Rectal smooth muscle tissue (tissue), 1 donor: ENCODE measurements at regions not wholly inside any gene's neighbourhood (a gene's known extent, or its start where the extent isn't known, plus 50 kb on each side); places are given as distances from the start of the nearest gene placed in this dataset.

ENCODE experiments used
- H3K27ac ChIP-seq: one replicate; pipeline ENCODE4 v1.7.0; 2013; ENCODE audit warnings: low read depth, low read length, inconsistent platforms
- H3K27me3 ChIP-seq: one replicate; pipeline ENCODE4 v1.7.0; 2013; ENCODE audit warnings: low read length; ENCODE audit not compliant: control insufficient read depth, insufficient read depth
- H3K36me3 ChIP-seq: one replicate; pipeline ENCODE4 v1.7.0; 2013; ENCODE audit warnings: low read length; ENCODE audit not compliant: control insufficient read depth, insufficient read depth
- H3K4me1 ChIP-seq: one replicate; pipeline ENCODE4 v1.7.0; 2013; ENCODE audit warnings: low read length; ENCODE audit not compliant: control insufficient read depth, insufficient read depth
- H3K4me3 ChIP-seq: one replicate; pipeline ENCODE4 v1.7.0; 2013; ENCODE audit warnings: low read length
- H3K9ac ChIP-seq: one replicate; pipeline ENCODE4 v1.7.0; 2013; ENCODE audit warnings: low read length

- Histone ChIP-seq H3K27ac (no peak overlapping the region), H3K4me3 (no peak overlapping the region), H3K36me3 (no peaks in the 10 kb centered on the region), H3K4me1 (no peaks in the 10 kb centered on the region), H3K27me3 (no peaks in the 10 kb centered on the region), H3K9ac (no peak overlapping the region)
Observed at GRCh38 chr10:106446920-106447319, 717.6 kb downstream of the SORCS1 start.

- no peak overlapping the region for H3K9ac ChIP-seq
- H3K4me3 ChIP-seq: no peak overlapping the region
- H3K4me1 ChIP-seq: no peaks in the 10 kb centered on the region
- no peaks in the 10 kb centered on the region for H3K36me3 ChIP-seq
- H3K27ac ChIP-seq: no peak overlapping the region
- no peaks in the 10 kb centered on the region for H3K27me3 ChIP-seq
Observed at GRCh38 chr10:106442223-106442622, 722.3 kb downstream of the SORCS1 start.

- no peak overlapping the region for H3K9ac ChIP-seq
- H3K27me3 ChIP-seq: no peaks in the 10 kb centered on the region
- H3K36me3 ChIP-seq: no peaks in the 10 kb centered on the region
Observed at GRCh38 chr10:106440767-106441166, 723.7 kb downstream of the SORCS1 start.

GRCh38 chr10:106440355-106440754 is 724.2 kb downstream of the SORCS1 start:
- Histone ChIP-seq H3K4me1 (no peaks in the 10 kb centered on the region), H3K27ac (no peak overlapping the region), H3K27me3 (no peaks in the 10 kb centered on the region)

More at GRCh38 chr10:106440767-106441166, 723.7 kb downstream of the SORCS1 start:
- no peaks in the 10 kb centered on the region for H3K4me1 ChIP-seq
- no peak overlapping the region for H3K4me3 ChIP-seq
- no peak overlapping the region for H3K27ac ChIP-seq

GRCh38 chr10:106439366-106439765 is 725.1 kb downstream of the SORCS1 start:
- Histone ChIP-seq H3K4me1 (no peaks in the 10 kb centered on the region), H3K27me3 (no peaks in the 10 kb centered on the region), H3K27ac (no peak overlapping the region), H3K36me3 (no peaks in the 10 kb centered on the region), H3K4me3 (no peak overlapping the region), H3K9ac (no peak overlapping the region)

More at GRCh38 chr10:106440355-106440754, 724.2 kb downstream of the SORCS1 start:
- H3K9ac ChIP-seq: no peak overlapping the region
- H3K4me3 ChIP-seq: no peak overlapping the region
- no peaks in the 10 kb centered on the region for H3K36me3 ChIP-seq

- H3K36me3 ChIP-seq: no peaks in the 10 kb centered on the region
- no peaks in the 10 kb centered on the region for H3K4me1 ChIP-seq
- no peak overlapping the region for H3K9ac ChIP-seq
- H3K4me3 ChIP-seq: no peak overlapping the region
- no peaks in the 10 kb centered on the region for H3K27me3 ChIP-seq
- no peak overlapping the region for H3K27ac ChIP-seq
Observed at GRCh38 chr10:106438386-106438785, 726.1 kb downstream of the SORCS1 start.

GRCh38 chr10:106436123-106436715 is 728.3 kb downstream of the SORCS1 start:
- Histone ChIP-seq H3K4me3 (no peak overlapping the region), H3K9ac (no peak overlapping the region), H3K4me1 (no peaks in the 10 kb centered on the region), H3K27ac (no peak overlapping the region), H3K27me3 (no peaks in the 10 kb centered on the region), H3K36me3 (no peaks in the 10 kb centered on the region)

GRCh38 chr10:106435081-106435480 is 729.4 kb downstream of the SORCS1 start:
- H3K9ac ChIP-seq: no peak overlapping the region
- H3K36me3 ChIP-seq: no peaks in the 10 kb centered on the region
- H3K4me1 ChIP-seq: no peaks in the 10 kb centered on the region
- no peak overlapping the region for H3K27ac ChIP-seq
- no peak overlapping the region for H3K4me3 ChIP-seq
- no peaks in the 10 kb centered on the region for H3K27me3 ChIP-seq

- H3K9ac ChIP-seq: no peak overlapping the region
Observed at GRCh38 chr10:106424981-106425380, 739.5 kb downstream of the SORCS1 start.

GRCh38 chr10:106424054-106424453 is 740.5 kb downstream of the SORCS1 start:
- no peak overlapping the region for H3K9ac ChIP-seq
- H3K36me3 ChIP-seq: no peaks in the 10 kb centered on the region
- no peak overlapping the region for H3K4me3 ChIP-seq
- H3K4me1 ChIP-seq: no peaks in the 10 kb centered on the region
- H3K27ac ChIP-seq: no peak overlapping the region
- no peaks in the 10 kb centered on the region for H3K27me3 ChIP-seq

More at GRCh38 chr10:106424981-106425380, 739.5 kb downstream of the SORCS1 start:
- no peaks in the 10 kb centered on the region for H3K27me3 ChIP-seq
- H3K4me3 ChIP-seq: no peak overlapping the region
- no peaks in the 10 kb centered on the region for H3K4me1 ChIP-seq
- H3K36me3 ChIP-seq: no peaks in the 10 kb centered on the region
- H3K27ac ChIP-seq: no peak overlapping the region

GRCh38 chr10:106410331-106410730 is 754.2 kb downstream of the SORCS1 start:
- H3K36me3 ChIP-seq: no peaks in the 10 kb centered on the region
- H3K27ac ChIP-seq: no peak overlapping the region
- H3K9ac ChIP-seq: no peak overlapping the region
- H3K27me3 ChIP-seq: no peaks in the 10 kb centered on the region
- H3K4me1 ChIP-seq: no peaks in the 10 kb centered on the region
- H3K4me3 ChIP-seq: no peak overlapping the region

GRCh38 chr10:106405141-106405540 is 759.4 kb downstream of the SORCS1 start:
- Histone ChIP-seq H3K9ac (no peak overlapping the region), H3K27ac (no peak overlapping the region), H3K4me3 (no peak overlapping the region), H3K4me1 (no peaks in the 10 kb centered on the region), H3K27me3 (no peaks in the 10 kb centered on the region), H3K36me3 (no peaks in the 10 kb centered on the region)

GRCh38 chr10:106402458-106402857 is 762.0 kb downstream of the SORCS1 start:
- Histone ChIP-seq H3K36me3 (no peaks in the 10 kb centered on the region), H3K27me3 (no peaks in the 10 kb centered on the region), H3K4me3 (no peak overlapping the region), H3K4me1 (no peaks in the 10 kb centered on the region), H3K9ac (no peak overlapping the region), H3K27ac (no peak overlapping the region)
